Neural cell (in vitro differentiated cells): ENCODE measurements at regions not wholly inside any gene's neighbourhood (a gene's known extent, or its start where the extent isn't known, plus 50 kb on each side); places are given as distances from the start of the nearest gene placed in this dataset.

Experiments used
- H2AFZ ChIP-seq: fragments of 200-600, 300-800 bp; sonication (generic), shearing (Covaris generic); 2 replicates; pipeline ENCODE4 v1.6.0; 2014; ENCODE audit warnings: low read depth, mild to moderate bottlenecking, antibody characterized with exemption, low read length, moderate library complexity
- H3F3A ChIP-seq: fragments of 200-600 bp; shearing (Covaris generic); 2 replicates; pipeline ENCODE4 v1.6.1; 2016; ENCODE audit warnings: mild to moderate bottlenecking, moderate library complexity, mixed read lengths, antibody characterized with exemption, low read length; ENCODE audit not compliant: insufficient read depth, poor library complexity, severe bottlenecking
- H3K27ac ChIP-seq: fragments of 200-600, 300-800 bp; sonication (generic), shearing (Covaris generic); 2 replicates; pipeline ENCODE4 v1.5.1; 2014; ENCODE audit warnings: mild to moderate bottlenecking, low read length, moderate library complexity
- H3K27me3 ChIP-seq: fragments of 300-800, 200-600 bp; sonication (generic), shearing (Covaris generic); 2 replicates; pipeline ENCODE4 v1.6.0; 2014; ENCODE audit warnings: mild to moderate bottlenecking, low read depth, low read length, moderate library complexity; ENCODE audit not compliant: insufficient read depth
- H3K36me3 ChIP-seq: fragments of 300-800, 200-600 bp; sonication (generic), shearing (Covaris generic); 2 replicates; pipeline ENCODE4 v1.5.1; 2014; ENCODE audit warnings: mild to moderate bottlenecking, antibody characterized with exemption, low read length, moderate library complexity; ENCODE audit not compliant: insufficient read depth
- H3K4me2 ChIP-seq: fragments of 300-800, 200-600 bp; sonication (generic), shearing (Covaris generic); 2 replicates; pipeline ENCODE4 v1.6.0; 2014; ENCODE audit warnings: mild to moderate bottlenecking, low read length
- H3K4me3 ChIP-seq: fragments of 300-800, 200-600 bp; sonication (generic), shearing (Covaris generic); 2 replicates; pipeline ENCODE4 v1.5.1; 2014; ENCODE audit warnings: mild to moderate bottlenecking, low read length, moderate library complexity
- H3K79me2 ChIP-seq: fragments of 200-600 bp; shearing (Covaris generic); replicated peaks from 2 replicates; pipeline ENCODE4 v1.6.0; 2014; ENCODE audit warnings: mild to moderate bottlenecking, low read length, moderate library complexity; ENCODE audit not compliant: insufficient read depth
- H3K9ac ChIP-seq: fragments of 300-800, 200-600 bp; sonication (generic), shearing (Covaris generic); 2 replicates; pipeline ENCODE4 v1.6.1; 2016; ENCODE audit warnings: mild to moderate bottlenecking, low read length, mixed read lengths
- H3K9me2 ChIP-seq: fragments of 200-600 bp; shearing (Covaris generic); 2 replicates; pipeline ENCODE4 v1.6.1; 2016; ENCODE audit warnings: mild to moderate bottlenecking, low read length, mixed read lengths; ENCODE audit not compliant: insufficient read depth
- H3K9me3 ChIP-seq: fragments of 200-600, 300-800 bp; sonication (generic), shearing (Covaris generic); 2 replicates; pipeline ENCODE4 v1.6.1; 2016; ENCODE audit warnings: mild to moderate bottlenecking, mixed run types, low read length, moderate library complexity, mixed read lengths
- H4K20me1 ChIP-seq: fragments of 200-600 bp; shearing (Covaris generic); 2 replicates; pipeline ENCODE4 v1.6.1; 2016; ENCODE audit warnings: mild to moderate bottlenecking, mixed run types; ENCODE audit not compliant: insufficient read depth
- CTCF ChIP-seq: fragments of 450-650 bp; IDR thresholded peaks from 2 replicates; pipeline ENCODE4 v1.5.1; 2014; ENCODE audit warnings: antibody characterized with exemption, mild to moderate bottlenecking, moderate library complexity; ENCODE audit not compliant: poor library complexity, severe bottlenecking
- EP300 ChIP-seq: fragments of 450-650 bp; conservative IDR thresholded peaks from 2 replicates; pipeline ENCODE4 v1.6.1; 2014; ENCODE audit warnings: antibody characterized with exemption, mild to moderate bottlenecking, moderate library complexity; ENCODE audit not compliant: poor library complexity, severe bottlenecking
- EZH2 ChIP-seq: fragments of 200-600, 300-800 bp; shearing (Covaris generic), sonication (generic); IDR thresholded peaks from 2 replicates; pipeline ENCODE4 v1.6.1; 2014; ENCODE audit warnings: antibody characterized with exemption, low read length, borderline replicate concordance, mild to moderate bottlenecking; ENCODE audit not compliant: insufficient read depth, poor library complexity, severe bottlenecking
- MXI1 ChIP-seq: fragments of 450-650 bp; conservative IDR thresholded peaks from 2 replicates; pipeline ENCODE4 v1.6.1; 2014; ENCODE audit warnings: antibody characterized with exemption, mild to moderate bottlenecking; ENCODE audit not compliant: poor library complexity, severe bottlenecking
- POLR2AphosphoS5 ChIP-seq: IDR thresholded peaks from 2 replicates; pipeline ENCODE4 v1.6.1; 2012
- RAD21 ChIP-seq: fragments of 450-650 bp; conservative IDR thresholded peaks from 2 replicates; pipeline ENCODE4 v1.6.1; 2014; ENCODE audit warnings: antibody characterized with exemption, mild to moderate bottlenecking, moderate library complexity
- REST ChIP-seq: IDR thresholded peaks from 2 replicates; pipeline ENCODE4 v1.6.1; 2012; ENCODE audit warnings: borderline replicate concordance
- SMC3 ChIP-seq: fragments of 450-650 bp; conservative IDR thresholded peaks from 2 replicates; pipeline ENCODE4 v1.6.1; 2014; ENCODE audit warnings: antibody characterized with exemption, mild to moderate bottlenecking, moderate library complexity; ENCODE audit not compliant: poor library complexity
- TAF1 ChIP-seq: IDR thresholded peaks from 2 replicates; pipeline ENCODE4 v1.6.1; 2012; ENCODE audit warnings: low read depth

GRCh38 chr1:243996223-243996622 is 54.9 kb upstream of the ZBTB18 start:
- H3K27me3 ChIP-seq = no peaks in the 10 kb centered on the region
- no peak overlapping the region for H3K4me2 ChIP-seq
- no peaks in the 10 kb centered on the region for H3F3A ChIP-seq
- H3K79me2 ChIP-seq = no peaks in the 10 kb centered on the region
- no peak overlapping the region for H3K4me3 ChIP-seq
- TF ChIP-seq EP300 (no peak), REST (no peak), POLR2AphosphoS5 (no peak), SMC3 (no peak), RAD21 (no peak), EZH2 (no peak), MXI1 (no peak), TAF1 (no peak)
- no peak overlapping the region for H2AFZ ChIP-seq
- H3K9me3 ChIP-seq = no peaks in the 10 kb centered on the region
- no peak overlapping the region for H3K27ac ChIP-seq
- H4K20me1 ChIP-seq = no peaks in the 10 kb centered on the region
- no peak overlapping the region for H3K9ac ChIP-seq
- H3K36me3 ChIP-seq = no peaks in the 10 kb centered on the region
- no peaks in the 10 kb centered on the region for H3K9me2 ChIP-seq

- no peak overlapping the region for H3K27ac ChIP-seq
- H4K20me1 ChIP-seq = no peaks in the 10 kb centered on the region
- no peaks in the 10 kb centered on the region for H3K9me2 ChIP-seq
- no peaks in the 10 kb centered on the region for H3F3A ChIP-seq
- H2AFZ ChIP-seq = no peak overlapping the region
- H3K27me3 ChIP-seq = no peaks in the 10 kb centered on the region
- no peak overlapping the region for H3K4me2 ChIP-seq
- no peak overlapping the region for H3K9ac ChIP-seq
- H3K79me2 ChIP-seq = no peaks in the 10 kb centered on the region
- H3K36me3 ChIP-seq = no peaks in the 10 kb centered on the region
- no peaks in the 10 kb centered on the region for H3K9me3 ChIP-seq
- no peak overlapping the region for H3K4me3 ChIP-seq
- no peak for TF ChIP-seq REST
- TF ChIP-seq EP300 = no peak
- TF ChIP-seq POLR2AphosphoS5 = no peak
- no peak for TF ChIP-seq RAD21
- no peak for TF ChIP-seq SMC3
- TF ChIP-seq TAF1 = no peak
- TF ChIP-seq MXI1 = no peak
- no peak for TF ChIP-seq CTCF
- TF ChIP-seq EZH2 = no peak
These were observed 59.4 kb upstream of the ZBTB18 start for GRCh38 chr1:243991650-243992049.
